Gastroesophageal sphincter (tissue), 3 donors: ENCODE measurements at regions not wholly inside any gene's neighbourhood (a gene's known extent, or its start where the extent isn't known, plus 50 kb on each side); places are given as distances from the start of the nearest gene placed in this dataset.

Experiments used
- CTCF ChIP-seq, 4 experiments: fragments of 200-600 bp in 2 of 4; fragments of 450-650 bp in 2 of 4; sonication (generic) in 1 of 4; IDR thresholded peaks; one replicate each; pipeline ENCODE4 v1.5.1; 2017 to 2019; ENCODE audit warnings: antibody characterized with exemption in 4 of 4, mild to moderate bottlenecking in 2 of 4, moderate library complexity in 2 of 4
- POLR2AphosphoS5 ChIP-seq: sonication (generic); formaldehyde crosslinking; IDR thresholded peaks from one replicate; pipeline ENCODE4 v1.6.1; 2017; ENCODE audit warnings: antibody characterized with exemption

- TF ChIP-seq CTCF (IDR thresholded peaks at IDR 0.05), result no peak
- TF ChIP-seq POLR2AphosphoS5, result no peak
Measured at GRCh38 chr16:59351305-59351903, 617.3 kb upstream of the GOT2 start.
